ENCODE measurements at regions not wholly inside any gene's neighbourhood (a gene's known extent, or its start where the extent isn't known, plus 50 kb on each side); places are given as distances from the start of the nearest gene placed in this dataset.

DNA sequence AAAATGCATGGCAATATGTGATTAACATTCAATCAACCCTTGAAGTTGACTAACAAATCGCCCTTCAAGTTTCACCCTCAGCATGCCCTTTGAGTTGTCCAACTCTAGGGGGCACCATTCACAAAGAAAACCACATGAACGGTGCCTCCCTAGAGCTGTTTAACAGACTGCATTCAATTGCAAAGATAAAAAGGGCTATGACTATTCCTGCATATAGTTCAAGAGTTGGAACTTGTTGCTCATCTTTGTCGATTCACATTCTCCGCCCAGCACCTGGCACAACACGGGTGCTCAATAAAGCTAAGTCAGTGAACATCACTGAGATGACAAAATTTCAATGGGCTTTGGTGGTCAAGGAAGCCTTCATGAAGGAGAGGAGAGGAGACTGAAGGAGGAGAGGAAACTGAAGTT is 69.6 kb upstream of the SLC30A5 start (continued):
- TF ChIP-seq, protein P1, sequence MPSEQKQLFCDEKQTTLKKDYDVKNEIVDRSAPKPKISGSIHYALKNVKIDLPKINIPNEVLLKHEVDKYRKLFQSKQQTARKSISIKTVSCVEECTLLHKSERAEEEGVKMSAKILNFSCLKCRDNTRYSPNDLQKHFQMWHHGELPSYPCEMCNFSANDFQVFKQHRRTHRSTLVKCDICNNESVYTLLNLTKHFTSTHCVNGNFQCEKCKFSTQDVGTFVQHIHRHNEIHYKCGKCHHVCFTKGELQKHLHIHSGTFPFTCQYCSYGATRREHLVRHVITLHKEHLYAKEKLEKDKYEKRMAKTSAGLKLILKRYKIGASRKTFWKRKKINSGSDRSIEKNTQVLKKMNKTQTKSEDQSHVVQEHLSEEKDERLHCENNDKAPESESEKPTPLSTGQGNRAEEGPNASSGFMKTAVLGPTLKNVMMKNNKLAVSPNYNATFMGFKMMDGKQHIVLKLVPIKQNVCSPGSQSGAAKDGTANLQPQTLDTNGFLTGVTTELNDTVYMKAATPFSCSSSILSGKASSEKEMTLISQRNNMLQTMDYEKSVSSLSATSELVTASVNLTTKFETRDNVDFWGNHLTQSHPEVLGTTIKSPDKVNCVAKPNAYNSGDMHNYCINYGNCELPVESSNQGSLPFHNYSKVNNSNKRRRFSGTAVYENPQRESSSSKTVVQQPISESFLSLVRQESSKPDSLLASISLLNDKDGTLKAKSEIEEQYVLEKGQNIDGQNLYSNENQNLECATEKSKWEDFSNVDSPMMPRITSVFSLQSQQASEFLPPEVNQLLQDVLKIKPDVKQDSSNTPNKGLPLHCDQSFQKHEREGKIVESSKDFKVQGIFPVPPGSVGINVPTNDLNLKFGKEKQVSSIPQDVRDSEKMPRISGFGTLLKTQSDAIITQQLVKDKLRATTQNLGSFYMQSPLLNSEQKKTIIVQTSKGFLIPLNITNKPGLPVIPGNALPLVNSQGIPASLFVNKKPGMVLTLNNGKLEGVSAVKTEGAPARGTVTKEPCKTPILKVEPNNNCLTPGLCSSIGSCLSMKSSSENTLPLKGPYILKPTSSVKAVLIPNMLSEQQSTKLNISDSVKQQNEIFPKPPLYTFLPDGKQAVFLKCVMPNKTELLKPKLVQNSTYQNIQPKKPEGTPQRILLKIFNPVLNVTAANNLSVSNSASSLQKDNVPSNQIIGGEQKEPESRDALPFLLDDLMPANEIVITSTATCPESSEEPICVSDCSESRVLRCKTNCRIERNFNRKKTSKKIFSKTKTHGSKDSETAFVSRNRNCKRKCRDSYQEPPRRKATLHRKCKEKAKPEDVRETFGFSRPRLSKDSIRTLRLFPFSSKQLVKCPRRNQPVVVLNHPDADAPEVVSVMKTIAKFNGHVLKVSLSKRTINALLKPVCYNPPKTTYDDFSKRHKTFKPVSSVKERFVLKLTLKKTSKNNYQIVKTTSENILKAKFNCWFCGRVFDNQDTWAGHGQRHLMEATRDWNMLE (tag by site-specific recombination; conservative IDR thresholded peaks at IDR 0.05; ENCODE audit: low read depth) = no peak
- TF ChIP-seq ZNF530 (tag by site-specific recombination; IDR thresholded peaks at IDR 0.05; ENCODE audit: low read depth) (no peak), ZNF623 (tag by site-specific recombination; IDR thresholded peaks at IDR 0.05) (no peak), PRDM6 (tag by site-specific recombination; IDR thresholded peaks at IDR 0.05) (no peak), ZNF768 (tag by site-specific recombination; IDR thresholded peaks at IDR 0.05) (no peak), ZNF529 (tag by site-specific recombination; IDR thresholded peaks at IDR 0.05; ENCODE audit: insufficient replicate concordance) (no peak), ZSCAN16 (tag by site-specific recombination; IDR thresholded peaks at IDR 0.05) (no peak), KLF10 (tag by site-specific recombination; IDR thresholded peaks at IDR 0.05) (no peak), ZNF654 (tag by site-specific recombination; IDR thresholded peaks at IDR 0.05; ENCODE audit: low read depth) (peak; percentile 94), ZNF48 (tag by site-specific recombination; IDR thresholded peaks at IDR 0.05) (no peak), ZSCAN23 (tag by site-specific recombination; IDR thresholded peaks at IDR 0.05) (no peak)
- TF ChIP-seq, protein P2, sequence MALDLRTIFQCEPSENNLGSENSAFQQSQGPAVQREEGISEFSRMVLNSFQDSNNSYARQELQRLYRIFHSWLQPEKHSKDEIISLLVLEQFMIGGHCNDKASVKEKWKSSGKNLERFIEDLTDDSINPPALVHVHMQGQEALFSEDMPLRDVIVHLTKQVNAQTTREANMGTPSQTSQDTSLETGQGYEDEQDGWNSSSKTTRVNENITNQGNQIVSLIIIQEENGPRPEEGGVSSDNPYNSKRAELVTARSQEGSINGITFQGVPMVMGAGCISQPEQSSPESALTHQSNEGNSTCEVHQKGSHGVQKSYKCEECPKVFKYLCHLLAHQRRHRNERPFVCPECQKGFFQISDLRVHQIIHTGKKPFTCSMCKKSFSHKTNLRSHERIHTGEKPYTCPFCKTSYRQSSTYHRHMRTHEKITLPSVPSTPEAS (tag by site-specific recombination; IDR thresholded peaks at IDR 0.05) = no peak

GRCh38 chr5:69029292-69029691 is 64.5 kb upstream of the SLC30A5 start:
- Histone ChIP-seq H3K9me3 (ENCODE audit: control insufficient read depth, insufficient read depth, low read depth, low read length) (no peaks in the 10 kb centered on the region), H3K36me3 (ENCODE audit: control insufficient read depth in 2 of 2, insufficient read depth in 1 of 2, low read length in 2 of 2) (no peaks in the 10 kb centered on the region), H3K27ac (ENCODE audit: extremely low read depth, low read depth, low read length) (no peak overlapping the region), H3K4me3 (ENCODE audit: low read depth, low read length) (no peak overlapping the region), H3K4me1 (ENCODE audit: control insufficient read depth, insufficient read depth, low read length) (no peaks in the 10 kb centered on the region)
- ChIA-PET CTCF (interaction anchor here (1.0 to 2.6 kb wide), 3 partner anchors 14 to 56 kb away, joined by 3 to 11 read pairs (median 8); no protein-coding TSS in a partner anchor), POLR2A (interaction anchor here (1.4 kb wide), 1 partner anchor 13 kb away, joined by 4 read pairs; no protein-coding TSS in a partner anchor)
- no peak for TF ChIP-seq ZNF202 (tag by site-specific recombination; IDR thresholded peaks at IDR 0.05; ENCODE audit: borderline replicate concordance)
- TF ChIP-seq ZFP41 (tag by site-specific recombination; IDR thresholded peaks at IDR 0.05; ENCODE audit: borderline replicate concordance) = no peak
- TF ChIP-seq ZNF354C (tag by site-specific recombination; IDR thresholded peaks at IDR 0.05; ENCODE audit: borderline replicate concordance, low read depth) = no peak
- TF ChIP-seq ZNF707 (tag by site-specific recombination; IDR thresholded peaks at IDR 0.05) = no peak
- TF ChIP-seq PRDM1 (tag by site-specific recombination; IDR thresholded peaks at IDR 0.05) = no peak
- no peak for TF ChIP-seq HOXC10 (CRISPR knock-in tag; IDR thresholded peaks at IDR 0.05)
- TF ChIP-seq ZNF16 (tag by site-specific recombination; IDR thresholded peaks at IDR 0.05; ENCODE audit: low read depth) = no peak
- TF ChIP-seq, protein P3, sequence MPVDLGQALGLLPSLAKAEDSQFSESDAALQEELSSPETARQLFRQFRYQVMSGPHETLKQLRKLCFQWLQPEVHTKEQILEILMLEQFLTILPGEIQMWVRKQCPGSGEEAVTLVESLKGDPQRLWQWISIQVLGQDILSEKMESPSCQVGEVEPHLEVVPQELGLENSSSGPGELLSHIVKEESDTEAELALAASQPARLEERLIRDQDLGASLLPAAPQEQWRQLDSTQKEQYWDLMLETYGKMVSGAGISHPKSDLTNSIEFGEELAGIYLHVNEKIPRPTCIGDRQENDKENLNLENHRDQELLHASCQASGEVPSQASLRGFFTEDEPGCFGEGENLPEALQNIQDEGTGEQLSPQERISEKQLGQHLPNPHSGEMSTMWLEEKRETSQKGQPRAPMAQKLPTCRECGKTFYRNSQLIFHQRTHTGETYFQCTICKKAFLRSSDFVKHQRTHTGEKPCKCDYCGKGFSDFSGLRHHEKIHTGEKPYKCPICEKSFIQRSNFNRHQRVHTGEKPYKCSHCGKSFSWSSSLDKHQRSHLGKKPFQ (tag by site-specific recombination; IDR thresholded peaks at IDR 0.05) = no peak
